AG09319 (cell line): ENCODE measurements at regions not wholly inside any gene's neighbourhood (a gene's known extent, or its start where the extent isn't known, plus 50 kb on each side); places are given as distances from the start of the nearest gene placed in this dataset.
"Not testable (repeated sequence)": the region's sequence is repeated elsewhere in the genome, so short reads cannot be mapped to it uniquely, and the experiment has no call there.

ENCODE experiments used
- DNase-seq: peaks from one replicate; pipeline ENCODE4 v3.0.0-alpha.2; 2010; ENCODE audit warnings: low read depth; ENCODE audit errors: extremely low read depth
- TF ChIP-seq, protein P1 (sequence below): IDR thresholded peaks from 2 replicates; pipeline ENCODE4 v1.5.1; 2011; ENCODE audit warnings: low read depth, mild to moderate bottlenecking, inconsistent platforms, low read length, moderate library complexity

DNA sequence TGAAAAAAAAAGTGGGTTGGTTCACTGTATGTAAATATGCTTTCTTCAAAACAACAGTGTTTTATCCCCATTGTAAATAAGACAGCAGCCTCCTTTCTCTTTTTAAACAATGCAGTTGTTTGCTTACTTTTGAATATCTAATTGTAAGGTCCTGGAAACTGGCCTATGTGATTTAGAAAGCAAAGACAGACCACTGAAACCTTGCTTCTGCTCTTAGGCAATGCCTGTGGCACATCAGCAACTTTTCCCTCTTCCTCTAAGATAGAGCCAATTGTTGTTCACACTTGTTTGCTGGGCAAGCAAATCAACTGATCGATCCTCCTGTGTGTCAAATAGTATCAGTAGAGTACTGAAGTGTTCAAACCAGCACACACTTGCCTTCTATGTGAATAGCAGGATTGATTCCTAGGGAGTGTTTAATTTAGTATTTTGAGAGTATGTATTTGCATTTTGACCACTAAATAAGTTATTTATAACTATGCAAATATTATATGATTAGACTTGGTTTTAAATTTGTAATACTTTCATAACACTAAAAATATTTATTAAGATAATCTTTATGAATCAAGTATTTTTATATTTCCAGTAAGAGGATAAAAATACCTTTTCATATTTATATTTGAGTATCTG lies 55.4 kb upstream of the GRPR start:
- TF ChIP-seq, protein P1, sequence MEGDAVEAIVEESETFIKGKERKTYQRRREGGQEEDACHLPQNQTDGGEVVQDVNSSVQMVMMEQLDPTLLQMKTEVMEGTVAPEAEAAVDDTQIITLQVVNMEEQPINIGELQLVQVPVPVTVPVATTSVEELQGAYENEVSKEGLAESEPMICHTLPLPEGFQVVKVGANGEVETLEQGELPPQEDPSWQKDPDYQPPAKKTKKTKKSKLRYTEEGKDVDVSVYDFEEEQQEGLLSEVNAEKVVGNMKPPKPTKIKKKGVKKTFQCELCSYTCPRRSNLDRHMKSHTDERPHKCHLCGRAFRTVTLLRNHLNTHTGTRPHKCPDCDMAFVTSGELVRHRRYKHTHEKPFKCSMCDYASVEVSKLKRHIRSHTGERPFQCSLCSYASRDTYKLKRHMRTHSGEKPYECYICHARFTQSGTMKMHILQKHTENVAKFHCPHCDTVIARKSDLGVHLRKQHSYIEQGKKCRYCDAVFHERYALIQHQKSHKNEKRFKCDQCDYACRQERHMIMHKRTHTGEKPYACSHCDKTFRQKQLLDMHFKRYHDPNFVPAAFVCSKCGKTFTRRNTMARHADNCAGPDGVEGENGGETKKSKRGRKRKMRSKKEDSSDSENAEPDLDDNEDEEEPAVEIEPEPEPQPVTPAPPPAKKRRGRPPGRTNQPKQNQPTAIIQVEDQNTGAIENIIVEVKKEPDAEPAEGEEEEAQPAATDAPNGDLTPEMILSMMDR = no peak
- no peak for DNase-seq

DNA sequence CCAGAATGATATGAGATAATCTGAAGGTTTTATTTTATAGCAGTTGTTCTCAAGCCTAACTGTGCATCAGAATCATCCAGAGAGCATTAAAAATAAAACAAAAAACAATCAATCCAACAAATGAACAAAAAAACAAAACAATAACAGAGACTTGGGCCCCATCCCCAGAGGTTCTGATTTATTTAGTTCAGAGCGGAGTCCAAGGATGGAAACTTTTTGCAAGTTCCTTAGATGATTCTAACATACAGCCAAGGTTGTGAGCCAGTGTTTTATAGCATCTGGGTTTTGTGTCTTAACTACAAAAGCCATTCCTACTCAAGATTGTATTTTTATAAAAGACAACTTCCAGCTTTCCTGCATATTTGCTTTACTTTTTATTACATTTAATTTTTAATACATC lies 59.4 kb upstream of the GRPR start:
- TF ChIP-seq, protein P1 = no peak
- DNase-seq = no peak

- TF ChIP-seq, protein P1 = no peak
Observed at GRCh38 chrX:16063141-16063540, 60.2 kb upstream of the GRPR start.

DNA sequence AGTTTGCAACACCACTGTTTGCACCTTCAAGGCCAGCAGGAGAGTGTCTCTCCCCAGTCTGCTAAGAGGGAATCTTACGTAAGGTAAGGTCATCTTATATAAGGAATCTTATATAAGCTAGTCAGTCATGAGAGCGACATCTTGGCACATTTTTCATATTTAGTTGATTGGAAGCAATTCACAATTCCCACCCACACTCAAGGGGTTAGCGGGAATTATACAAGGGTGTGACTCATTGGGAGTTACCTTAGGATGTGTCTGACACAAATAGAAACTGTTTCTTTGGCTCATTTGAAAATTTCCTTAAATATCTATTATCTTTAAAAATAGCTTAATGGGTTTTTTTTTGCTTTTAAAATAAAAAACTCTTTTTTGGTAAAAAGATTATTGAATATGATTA lies 62.1 kb upstream of the GRPR start:
- DNase-seq = no peak
- TF ChIP-seq, protein P1 = no peak

More at GRCh38 chrX:16063141-16063540, 60.2 kb upstream of the GRPR start:
- DNase-seq = no peak

DNA sequence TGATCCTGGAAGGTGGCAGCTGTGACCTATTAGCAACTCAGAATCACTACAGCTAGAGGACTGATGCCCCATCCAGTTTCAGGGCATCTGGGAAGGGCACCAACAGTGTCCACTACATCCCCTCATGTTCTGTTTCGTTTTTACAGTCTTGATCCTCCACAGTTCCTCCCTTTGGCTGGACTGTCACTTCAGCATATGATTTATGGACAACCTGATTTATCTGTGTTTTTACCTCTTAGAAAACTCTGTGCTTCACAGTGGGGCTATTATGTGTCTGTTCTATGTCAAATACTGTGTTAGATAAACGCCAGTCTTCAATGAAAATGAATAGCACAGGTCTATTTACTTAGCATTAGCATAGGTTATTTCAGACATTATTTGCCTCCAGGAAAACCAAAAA lies 63.1 kb upstream of the GRPR start:
- DNase-seq = no peak
- TF ChIP-seq, protein P1 = no peak

GRCh38 chrX:16049126-16049525 lies 74.2 kb upstream of the GRPR start:
- not testable (repeated sequence) for DNase-seq

- TF ChIP-seq, protein P1 = no peak
- DNase-seq = no peak
Observed at GRCh38 chrX:16042980-16043379, 80.4 kb upstream of the GRPR start.

GRCh38 chrX:16039834-16040233 lies 83.5 kb upstream of the GRPR start:
- TF ChIP-seq, protein P1 = no peak
- no peak for DNase-seq
